CD4-positive, alpha-beta T cell treated with Interleukin-15 for 4 hours (primary cell): ENCODE measurements at regions not wholly inside any gene's neighbourhood (a gene's known extent, or its start where the extent isn't known, plus 50 kb on each side); places are given as distances from the start of the nearest gene placed in this dataset.
"Not testable (repeated sequence)": the region's sequence is repeated elsewhere in the genome, so short reads cannot be mapped to it uniquely, and the experiment has no call there.

Experiments used
- DNase-seq: peaks from one replicate; pipeline ENCODE4 v3.0.0-alpha.2; 2020; ENCODE audit warnings: low spot score

DNA sequence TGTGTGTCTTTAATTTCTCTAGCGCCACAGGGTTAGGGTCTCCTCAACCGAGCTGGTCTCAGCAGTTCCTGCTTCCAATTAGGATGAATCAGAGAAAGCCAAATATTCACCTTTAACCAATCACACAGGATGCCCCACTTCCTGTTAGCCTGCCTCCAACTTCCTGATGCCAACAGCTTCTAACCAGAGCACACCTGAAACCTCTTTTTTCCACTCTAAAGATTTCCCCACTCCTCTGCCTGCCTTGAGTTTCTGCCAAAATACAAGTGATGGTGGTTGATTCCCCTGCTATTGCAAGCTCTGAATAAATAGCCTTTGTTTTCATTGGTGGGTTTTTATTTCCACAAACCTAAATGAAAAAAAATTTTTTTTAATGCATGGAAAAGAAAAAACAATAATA lies 144.7 kb upstream of the UST start:
- DNase-seq = no peak

DNA sequence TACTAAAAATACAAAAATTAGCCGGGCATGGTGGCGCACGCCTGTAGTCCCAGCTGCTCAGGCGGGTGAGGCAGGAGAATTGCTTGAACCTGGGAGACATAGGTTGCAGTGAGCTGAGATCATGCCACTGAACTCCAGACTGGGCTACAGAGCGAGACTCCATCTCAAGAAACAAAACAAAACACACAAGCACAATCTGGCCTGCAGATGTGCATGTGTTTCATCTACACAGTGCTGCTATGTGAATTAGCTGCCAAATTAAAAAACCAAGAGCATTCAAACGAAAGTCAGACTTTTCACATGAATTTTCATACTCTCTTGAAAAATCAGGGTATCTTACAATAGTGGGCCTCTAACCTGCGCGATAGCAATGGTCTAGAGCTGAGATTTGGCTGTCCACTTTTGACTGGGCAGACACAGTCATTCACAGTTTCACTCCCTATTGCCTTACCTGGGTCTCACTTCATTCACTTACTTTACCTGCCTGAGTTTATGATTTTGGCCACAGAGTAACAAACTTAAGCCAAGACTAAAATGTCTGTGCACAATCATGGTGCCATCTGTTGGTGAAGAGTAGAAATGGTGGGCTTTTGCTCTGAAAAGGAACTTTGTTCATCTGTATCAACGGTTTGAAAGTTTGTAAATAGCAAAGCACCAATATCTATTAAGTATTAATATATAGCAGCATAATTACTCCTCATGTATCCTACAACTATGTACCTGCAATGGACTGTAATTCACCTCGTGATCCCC lies 138.5 kb upstream of the UST start:
- DNase-seq = no peak

GRCh38 chr6:148611213-148611612 lies 135.6 kb upstream of the UST start:
- no peak for DNase-seq

- no peak for DNase-seq
Measured at GRCh38 chr6:148612043-148612442, 134.8 kb upstream of the UST start.

- no peak for DNase-seq
Measured at GRCh38 chr6:148614602-148615001, 132.2 kb upstream of the UST start.

- DNase-seq = no peak
Measured at GRCh38 chr6:148616841-148617240, 130.0 kb upstream of the UST start.

DNA sequence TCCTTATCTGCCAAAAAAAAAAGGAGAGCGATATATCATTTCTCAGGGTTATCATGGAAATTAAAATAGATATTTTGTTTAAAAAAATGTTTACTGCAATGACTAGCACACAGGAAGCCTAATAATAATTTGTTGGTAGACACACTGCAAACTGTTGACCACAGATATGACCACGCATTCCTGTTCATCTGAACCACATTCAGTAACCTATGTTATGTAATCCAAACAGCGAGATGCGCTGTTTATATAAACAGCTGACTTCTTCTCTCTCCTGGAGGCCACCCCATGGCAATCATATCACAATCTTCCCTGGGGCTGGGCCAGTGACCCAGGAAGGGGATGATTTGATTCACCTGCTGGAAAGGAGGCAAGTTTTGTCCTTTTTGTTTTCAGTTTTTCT lies 129.3 kb upstream of the UST start:
- no peak for DNase-seq

GRCh38 chr6:148619891-148620290 lies 126.9 kb upstream of the UST start:
- DNase-seq = no peak

- no peak for DNase-seq
Measured at GRCh38 chr6:148620579-148621298, 126.1 kb upstream of the UST start.

GRCh38 chr6:148625609-148626008 lies 121.2 kb upstream of the UST start:
- no peak for DNase-seq

DNA sequence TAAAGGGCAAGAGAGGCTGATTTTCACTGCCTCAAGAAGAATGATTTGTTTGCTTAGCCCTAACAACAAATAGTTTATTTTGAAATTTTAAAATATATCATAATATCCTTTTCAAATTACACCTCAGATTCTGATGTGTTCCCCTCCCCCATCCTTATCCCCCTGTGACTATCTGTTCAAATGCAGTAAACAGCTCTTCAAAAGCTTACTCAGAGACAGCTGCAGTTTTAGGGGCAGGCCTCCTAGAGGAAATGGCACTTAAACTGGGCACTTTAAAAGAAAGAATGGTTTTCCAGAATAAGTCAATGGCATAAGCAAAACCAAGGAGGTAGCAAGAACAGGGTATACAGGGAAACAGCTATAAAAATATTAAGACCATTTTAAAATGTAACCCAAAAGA lies 118.6 kb upstream of the UST start:
- no peak for DNase-seq

DNA sequence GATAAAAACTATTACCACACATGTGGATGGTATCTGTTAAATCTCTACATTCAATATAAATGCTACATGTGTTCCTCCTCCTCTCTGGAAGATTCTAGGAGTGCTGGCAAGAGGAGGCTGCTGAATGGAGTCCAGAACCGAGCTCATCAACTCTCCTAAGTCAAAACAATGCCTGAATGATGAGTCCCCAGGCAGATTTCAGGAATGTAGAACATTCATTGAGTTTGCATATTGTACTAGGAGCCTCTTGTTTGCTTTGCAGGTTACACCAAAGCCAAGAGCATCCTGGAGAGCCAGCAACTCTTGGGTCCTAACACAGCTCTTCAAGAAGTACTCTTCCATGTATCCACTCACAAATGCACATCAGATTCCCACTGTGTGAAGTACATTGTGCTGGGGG lies 117.6 kb upstream of the UST start:
- no peak for DNase-seq

DNA sequence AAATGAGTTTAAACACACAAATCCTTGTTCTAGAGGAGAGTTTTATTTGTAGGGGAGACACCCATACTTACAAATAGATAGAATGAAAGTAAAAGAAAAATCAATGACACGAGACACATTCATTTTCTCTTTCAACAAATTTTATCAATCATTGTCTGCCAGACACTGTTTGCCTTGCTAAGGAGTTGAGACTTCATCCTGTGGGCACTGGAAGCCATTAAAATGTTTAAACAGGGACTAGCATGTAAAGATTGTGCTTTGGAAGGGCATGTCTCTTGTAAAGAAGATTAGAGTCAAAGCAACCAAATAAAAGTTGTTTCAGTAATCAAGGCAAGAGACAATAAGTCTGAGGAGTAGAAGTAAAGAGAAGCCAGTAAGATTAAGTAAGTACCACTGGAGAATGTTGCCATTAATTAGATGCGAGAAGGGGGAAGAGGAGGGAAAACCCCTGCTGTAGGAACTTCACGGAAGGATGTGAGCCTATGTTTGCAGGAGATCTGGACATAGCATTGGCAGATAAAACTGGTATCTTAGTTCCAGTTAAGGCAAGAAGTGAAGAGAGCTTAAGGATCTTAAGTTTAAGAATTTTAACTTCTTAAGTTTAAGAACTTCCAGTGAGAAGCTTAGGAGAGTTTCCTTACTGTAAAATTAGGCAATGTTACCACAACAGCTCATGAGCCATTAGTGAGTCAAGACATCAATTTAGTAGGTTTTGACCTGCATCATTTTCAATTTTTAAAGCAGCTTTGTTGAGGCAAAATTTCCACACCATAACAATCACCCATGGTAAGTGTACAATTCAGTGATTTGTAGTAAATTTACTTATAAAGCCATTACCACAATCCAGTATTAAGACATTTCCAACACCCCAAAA lies 117.0 kb upstream of the UST start:
- no peak for DNase-seq

GRCh38 chr6:148635070-148635743 lies 111.6 kb upstream of the UST start:
- DNase-seq = no peak

DNA sequence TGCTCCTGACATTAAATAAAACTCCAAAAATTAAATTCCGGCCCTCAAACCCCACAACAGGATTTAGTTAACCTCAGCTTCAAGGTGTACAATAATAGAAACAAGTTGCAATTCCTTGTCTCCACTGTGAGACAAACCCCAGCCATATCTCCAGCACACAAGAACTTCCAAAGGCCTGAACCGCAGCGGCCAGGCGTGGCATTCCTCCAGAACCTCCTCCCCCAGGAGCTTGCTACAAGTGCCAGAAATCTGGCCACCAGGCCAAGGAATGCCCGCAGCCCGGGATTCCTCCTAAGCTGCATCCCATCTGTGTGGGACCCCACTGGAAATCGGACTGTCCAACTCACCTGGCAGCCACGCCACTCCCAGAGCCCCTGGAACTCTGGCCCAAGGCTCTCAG lies 105.0 kb upstream of the UST start:
- not testable (repeated sequence) for DNase-seq

GRCh38 chr6:148643208-148643607 lies 103.6 kb upstream of the UST start:
- DNase-seq = not testable (repeated sequence)

DNA sequence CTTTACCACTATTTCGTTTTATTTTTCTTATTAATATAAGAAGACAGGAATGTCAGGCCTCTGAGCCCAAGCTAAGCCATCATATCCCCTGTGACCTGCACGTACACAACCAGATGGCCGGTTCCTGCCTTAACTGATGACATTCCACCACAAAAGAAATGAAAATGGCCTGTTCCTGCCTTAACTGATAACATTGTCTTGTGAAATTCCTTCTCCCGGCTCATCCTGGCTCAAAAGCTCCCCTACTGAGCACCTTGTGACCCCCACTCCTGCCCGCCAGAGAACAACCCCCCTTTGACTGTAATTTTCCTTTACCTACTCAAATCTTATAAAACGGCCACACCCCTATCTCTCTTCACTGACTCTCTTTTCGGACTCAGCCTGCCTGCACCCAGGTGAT lies 101.8 kb upstream of the UST start:
- not testable (repeated sequence) for DNase-seq

DNA sequence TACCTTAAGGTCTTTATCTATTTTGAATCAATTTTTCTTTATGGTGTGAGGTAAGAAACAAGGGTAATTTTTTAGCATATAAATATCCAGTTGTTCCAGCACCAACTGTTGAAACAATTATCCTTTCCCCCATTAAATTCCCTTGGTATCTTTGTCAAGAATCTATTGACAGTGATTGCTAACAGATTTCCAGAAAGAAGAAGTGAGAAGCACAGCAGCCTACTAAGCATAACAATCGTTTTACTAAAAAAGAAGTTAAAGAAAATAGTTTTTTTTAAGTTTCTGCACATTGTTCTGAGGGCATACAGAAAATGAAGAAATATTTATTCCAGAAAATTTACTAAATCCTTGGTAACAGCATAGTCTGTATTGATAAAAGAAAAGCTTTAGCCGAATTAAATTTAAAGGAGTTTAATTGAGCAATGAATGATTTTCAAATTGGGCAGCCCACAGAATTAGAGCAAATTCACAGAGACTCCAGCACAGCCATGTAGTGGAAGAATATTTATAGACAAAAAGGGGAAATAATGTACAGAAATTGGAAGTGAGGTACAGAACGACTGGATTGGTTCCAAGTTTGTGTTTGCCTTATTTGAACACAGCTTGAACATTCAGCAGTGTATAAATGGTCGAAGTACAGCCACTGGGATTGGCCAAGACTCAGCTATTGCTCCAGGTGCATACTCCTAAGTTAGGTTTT lies 97.9 kb upstream of the UST start:
- DNase-seq = no peak

DNA sequence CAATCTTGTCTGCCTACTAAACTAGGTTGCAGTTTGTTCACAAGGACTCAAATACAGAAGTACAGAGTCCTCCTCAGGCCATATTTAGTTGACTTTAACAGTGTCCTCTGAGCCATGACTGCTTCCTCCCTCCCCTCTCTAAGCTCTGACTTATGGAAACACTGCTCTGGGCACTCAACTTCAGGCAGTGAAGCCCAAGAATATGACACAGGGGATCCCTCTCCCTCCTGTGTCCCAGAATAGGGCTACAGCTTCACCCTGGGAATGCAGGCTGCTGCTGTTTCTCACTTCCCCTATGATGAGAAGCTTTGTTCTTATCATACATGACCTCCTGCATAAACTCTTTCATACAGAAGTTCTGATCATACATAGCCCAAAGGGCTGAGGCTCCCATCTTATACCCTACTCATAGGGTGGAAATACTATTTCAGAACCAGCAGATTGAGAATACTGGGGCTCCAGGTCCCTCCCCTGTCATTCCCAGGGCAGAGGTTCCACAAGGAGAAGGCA lies 97.3 kb upstream of the UST start:
- DNase-seq = no peak

DNA sequence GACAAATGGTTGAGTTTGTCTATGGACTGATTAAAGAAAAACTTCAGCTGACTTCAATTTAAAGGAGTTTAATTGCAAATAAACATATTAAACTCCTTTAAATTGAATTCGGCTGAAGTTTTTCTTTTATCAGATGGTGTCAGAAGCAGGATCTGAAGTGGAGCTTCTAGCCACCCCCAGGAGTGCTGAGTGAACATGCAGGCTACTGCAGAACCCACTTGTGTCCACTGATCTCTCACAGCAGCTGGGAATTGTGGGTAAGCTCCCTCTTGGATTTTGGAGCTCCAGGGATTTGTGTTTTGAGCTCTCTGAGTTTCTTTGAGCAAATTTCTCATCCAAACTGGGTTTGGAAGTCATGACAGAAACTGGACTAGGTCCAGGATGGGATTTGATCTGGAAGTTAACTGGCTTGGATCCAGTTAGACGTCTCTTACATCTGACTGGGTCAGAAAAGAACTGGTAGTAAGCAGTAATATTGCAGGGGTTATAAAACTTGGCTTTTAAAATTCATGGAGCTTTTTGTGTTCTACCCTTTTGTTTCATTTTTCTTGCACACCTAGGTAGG lies 95.8 kb upstream of the UST start:
- no peak for DNase-seq

DNA sequence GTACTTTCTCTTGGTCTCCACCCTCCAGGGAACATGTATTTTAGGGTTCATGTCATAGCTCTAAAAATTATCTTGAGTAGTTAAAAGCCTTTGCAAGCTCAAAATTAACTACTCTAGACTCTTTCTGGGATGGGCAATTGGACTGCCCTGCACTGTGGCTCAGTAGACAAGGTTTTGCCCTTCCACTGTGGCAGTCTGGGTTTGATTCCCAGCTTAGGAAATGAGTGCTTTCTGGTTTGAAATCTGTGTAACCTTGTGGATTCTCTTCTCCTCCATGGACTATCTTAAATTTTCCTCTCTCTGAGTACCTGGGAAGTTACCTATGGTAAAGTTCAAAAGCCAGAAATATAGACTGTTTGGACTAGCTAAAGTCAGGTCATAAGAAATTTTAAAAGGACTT lies 94.6 kb upstream of the UST start:
- no peak for DNase-seq
